HG03139 (cell line): ENCODE measurements at regions not wholly inside any gene's neighbourhood (a gene's known extent, or its start where the extent isn't known, plus 50 kb on each side); places are given as distances from the start of the nearest gene placed in this dataset.

Experiments used
- ATAC-seq: cut with Tn5 transposase; IDR thresholded peaks from one replicate; pipeline ENCODE4 v1.9.1; 2021; ENCODE audit not compliant: unreplicated experiment

DNA sequence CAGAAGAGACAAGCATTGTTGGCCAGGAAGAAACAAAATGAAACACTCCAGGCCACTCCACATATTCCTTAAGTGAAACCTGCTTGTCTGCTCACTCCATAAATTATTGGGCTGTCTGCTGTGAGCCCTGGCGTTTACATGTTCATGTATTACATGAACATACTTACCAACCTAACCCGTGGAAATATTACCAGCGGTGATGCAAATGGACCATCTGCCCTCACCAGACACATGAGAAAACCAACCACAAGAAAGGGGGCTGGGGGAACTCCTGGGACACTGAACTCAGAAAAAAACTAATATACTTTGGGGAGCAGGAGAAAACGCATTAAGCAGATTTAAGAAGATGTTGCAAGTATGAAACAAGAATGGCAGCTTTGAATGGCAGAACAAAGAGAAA, 731.2 kb upstream of the IGFBP3 start:
- no peak for ATAC-seq

DNA sequence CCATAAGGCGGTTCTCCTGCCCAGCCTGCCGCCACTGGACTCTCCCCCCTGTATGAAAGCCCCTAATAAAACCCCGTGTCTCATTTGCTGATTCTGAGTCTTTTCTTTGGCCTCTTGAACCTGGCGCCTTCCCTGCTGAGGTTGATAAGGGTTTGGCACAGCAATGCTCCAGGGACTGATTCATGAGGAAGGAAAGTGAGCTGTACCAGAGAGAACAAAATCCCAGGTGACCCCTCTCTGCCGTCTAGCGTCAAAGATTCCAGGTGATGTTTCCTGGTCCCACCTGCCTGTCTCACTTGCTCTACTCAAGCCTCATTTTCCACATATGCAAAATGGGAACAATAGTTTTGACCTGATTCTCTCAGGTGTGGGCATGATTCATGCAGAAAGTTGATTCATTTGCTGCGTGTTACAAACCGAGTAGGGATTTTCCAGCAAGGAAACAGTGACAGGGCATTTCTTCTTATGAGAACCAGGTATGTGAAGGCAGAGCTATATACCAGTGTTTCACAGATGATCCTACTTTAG, 730.6 kb upstream of the IGFBP3 start:
- no peak for ATAC-seq

DNA sequence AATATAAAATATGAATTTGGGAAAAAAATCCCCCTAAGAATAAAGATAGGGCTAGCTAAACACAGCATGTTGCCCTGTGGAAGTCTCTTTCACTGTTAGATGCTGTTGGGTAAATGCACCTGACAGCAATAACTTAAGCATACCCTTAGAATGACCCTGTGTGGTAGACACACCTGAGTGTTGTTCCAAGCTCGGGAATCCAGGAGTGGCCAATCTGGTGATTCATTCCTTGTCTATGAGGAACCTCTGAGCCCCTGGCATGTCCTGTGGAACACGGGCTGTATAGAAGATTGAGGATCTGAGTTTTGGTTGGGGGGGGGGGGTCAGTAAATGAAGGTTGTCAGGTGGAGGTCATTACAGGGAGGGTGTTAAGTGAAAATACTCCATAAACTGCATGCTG, 730.0 kb upstream of the IGFBP3 start:
- ATAC-seq, result no peak

DNA sequence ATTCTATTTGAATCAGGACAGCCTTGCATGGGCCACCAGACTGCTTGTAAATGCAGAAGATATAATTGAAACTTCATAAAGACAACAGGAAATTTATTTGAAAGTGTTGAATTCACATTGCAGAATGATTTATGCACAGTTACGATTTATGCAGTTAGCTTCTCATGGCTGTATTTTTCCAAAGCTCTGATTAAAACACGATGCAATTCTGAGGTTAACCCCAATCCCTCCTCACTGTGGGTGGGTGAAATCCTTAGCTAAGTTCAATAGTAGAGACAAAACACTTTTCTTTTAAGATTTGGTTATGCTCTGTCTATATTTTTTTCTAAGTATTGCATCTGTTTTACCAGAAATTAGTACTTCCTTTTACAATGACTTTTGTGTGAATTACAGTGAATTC, 728.8 kb upstream of the IGFBP3 start:
- ATAC-seq, result no peak

DNA sequence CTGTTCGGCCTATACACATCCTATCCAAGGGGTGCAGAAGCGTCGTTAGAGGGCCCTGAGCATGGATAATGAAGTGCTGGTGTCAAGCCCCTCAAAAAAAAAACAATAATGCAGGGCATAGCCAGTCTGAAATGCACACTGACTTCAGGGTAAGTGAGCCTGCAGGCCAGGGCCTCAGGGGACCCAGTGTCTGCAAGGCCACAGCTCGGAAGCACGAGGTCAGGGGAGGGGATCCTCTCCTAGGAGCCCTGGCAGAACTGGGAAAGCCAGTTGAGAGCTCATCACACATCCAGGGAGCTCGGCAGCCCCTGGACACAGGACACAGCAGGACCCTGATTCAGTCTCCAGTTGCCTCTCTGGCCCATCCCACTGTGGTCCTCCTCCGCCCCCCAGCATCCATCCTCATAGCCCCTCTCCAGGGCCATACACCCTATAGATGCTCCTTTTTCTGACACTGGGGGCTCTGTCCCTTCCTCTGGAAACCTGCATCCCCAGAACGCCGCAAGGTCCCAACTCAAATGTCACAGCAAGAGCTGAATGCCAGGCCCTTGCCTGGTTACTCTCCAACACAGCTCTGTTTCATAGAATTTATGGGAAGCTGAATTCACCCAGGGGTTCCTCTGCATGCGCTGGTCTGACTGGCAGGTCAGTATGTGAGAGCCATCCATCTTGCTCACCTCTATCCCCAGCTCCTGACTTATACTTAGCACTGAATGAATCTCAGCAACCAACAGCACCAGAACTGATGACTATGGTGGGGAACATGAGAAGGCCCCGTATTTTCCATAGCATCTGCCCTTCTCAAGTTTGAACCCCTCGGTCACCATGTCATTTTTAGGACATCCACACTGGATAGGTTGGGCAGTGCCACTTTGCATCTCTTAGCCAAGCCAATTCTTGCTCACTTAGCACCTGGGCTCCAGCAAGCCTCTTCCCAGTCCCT, 717.0 kb upstream of the IGFBP3 start:
- no peak for ATAC-seq

DNA sequence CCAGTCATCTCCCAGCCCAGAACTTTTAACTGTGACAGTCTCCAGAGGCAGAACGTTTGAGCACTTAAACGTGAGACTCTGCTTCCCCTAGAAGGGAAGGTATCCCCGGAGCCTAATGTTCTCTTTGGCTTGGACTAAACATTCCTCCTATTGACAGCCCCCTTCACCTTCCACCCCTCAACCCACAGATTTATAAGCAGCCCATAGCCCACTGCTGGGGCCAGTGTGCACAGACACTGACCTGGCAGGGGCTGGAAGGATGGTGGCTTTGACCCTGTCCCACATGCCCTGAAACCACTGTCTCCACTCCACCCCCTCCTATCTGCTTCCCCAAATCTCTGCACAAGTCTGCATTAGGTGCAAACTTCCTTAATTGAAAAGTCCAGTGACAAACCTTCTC, 715.0 kb upstream of the IGFBP3 start:
- ATAC-seq, result no peak

DNA sequence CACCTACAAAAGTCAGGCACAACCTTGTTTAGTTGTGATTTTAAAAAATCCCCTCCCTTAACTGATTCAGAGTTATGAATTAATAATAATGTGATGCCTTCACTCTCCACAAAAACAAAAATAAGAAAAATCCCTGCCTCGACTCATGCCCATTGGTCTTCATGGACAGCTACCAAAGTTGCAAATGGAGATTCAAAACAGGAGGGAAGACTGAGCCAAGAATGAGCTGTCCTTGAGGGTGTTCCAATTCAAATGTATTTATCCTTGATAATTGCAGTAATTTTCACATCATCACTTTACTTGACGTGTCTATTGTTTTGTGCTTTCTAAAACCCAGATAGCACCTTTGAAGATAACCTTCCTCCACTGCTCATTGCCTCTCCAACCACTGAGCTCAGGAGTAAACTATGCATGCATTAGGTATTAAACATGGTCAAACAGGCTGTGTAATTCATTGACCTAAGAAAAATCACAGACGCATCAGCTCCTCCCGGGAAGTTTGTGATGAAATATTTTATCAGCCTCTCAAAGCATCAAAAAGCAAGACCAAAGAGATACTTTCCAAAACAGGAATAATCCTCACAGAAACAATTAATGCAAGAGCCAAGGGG, 712.7 kb upstream of the IGFBP3 start:
- no peak for ATAC-seq

DNA sequence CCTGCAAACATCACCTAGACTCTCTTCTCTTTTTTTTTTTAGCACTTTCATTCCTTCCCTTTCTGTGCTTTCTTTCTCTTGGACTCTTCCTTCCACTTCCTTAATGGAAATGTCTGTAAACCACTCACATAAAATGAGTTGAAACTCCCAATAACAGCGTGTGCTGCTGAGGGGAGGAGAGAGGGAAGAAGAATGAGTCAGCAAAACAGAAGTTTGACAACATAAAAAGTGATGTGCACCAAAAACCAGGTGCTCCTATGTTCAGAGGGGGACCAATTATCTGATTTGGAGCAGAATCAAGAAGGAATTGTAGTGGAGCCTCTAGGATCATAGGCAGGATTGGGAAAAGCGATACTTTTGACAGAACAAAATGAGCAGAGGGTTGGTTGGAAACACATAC, 712.1 kb upstream of the IGFBP3 start:
- ATAC-seq, result no peak

DNA sequence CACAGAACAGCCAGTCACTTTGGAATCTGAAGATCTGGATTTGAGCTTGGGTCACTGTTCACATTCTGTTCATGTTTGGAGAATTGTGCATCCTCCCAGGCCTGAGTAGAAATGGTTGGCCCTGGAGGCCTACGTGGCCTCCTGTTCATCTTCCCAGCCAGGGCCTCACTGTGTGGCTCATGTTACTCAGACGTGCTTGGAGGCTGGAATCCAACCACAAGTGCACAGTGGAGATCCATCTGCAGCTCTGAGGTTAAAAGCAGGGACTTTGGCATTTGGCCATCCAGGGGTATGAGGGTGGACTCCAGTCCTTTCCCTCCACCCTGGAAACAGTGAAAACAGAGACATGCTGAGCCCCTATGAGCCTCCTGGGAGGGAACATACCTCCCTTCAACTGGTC, 709.0 kb upstream of the IGFBP3 start:
- no peak for ATAC-seq

DNA sequence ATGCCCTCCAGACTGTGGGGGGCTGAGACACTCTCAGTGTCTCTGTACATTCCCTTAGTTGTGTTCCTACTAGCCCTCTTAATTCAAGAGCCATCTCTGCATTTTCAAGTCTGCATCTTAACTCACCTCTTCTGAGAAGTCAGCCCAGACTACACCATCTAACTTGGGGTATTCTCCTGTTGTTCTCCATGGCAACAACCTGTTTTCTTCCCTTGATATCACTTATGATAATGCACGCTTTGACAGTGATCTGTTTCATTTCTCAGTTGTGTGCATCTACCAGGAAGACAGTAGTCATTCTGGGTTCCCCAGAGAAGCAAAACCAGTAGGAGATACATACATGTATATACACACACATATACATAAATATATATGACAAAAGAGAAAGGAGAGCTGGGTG, 707.3 kb upstream of the IGFBP3 start:
- no peak for ATAC-seq

DNA sequence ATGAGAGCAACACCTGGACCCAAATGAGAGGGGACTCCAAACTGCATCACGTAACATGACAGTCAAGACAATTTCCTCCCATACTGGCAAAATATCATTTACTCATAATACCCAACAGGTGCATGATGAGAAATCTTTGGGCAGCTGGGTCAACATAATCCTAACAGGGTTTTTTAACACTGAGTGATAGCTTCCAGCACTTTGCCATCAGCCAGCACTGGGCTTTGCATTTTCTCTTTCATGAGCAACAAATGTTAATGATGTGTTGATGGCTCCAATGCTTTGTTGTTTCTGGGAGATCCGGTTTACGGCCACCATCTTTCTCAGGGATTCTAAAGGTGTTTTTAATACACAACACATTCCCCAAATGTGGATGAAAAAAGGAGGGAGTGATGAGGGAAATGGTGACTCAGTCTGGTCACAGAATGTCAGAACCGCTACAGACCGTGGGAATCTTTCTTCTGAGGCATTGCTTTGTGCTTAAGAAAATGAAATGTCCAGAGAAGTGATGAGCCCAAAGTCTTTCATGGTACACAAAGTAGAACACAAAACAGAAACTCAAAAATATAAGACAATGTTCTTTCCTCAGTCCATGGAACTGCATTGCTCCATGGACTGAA, 705.7 kb upstream of the IGFBP3 start:
- ATAC-seq, result no peak

DNA sequence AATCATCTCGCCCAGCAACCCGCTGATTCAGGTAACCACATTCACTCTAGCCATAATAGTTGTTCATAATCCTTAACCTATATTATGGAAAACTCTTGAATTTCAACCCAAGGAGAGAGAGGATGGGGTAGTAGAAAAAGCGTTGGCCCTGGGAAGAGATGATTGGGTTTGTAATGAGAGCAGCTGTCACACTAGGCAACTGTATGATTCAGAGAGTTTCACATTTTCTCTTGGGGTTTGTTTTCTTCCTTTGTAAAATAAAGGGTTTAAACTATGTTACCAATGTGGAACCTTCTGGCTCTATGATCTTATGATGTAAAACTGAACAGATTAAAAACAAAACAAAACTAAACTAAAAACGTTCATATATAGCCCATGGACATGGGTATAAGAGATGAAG, 705.2 kb upstream of the IGFBP3 start:
- no peak for ATAC-seq

DNA sequence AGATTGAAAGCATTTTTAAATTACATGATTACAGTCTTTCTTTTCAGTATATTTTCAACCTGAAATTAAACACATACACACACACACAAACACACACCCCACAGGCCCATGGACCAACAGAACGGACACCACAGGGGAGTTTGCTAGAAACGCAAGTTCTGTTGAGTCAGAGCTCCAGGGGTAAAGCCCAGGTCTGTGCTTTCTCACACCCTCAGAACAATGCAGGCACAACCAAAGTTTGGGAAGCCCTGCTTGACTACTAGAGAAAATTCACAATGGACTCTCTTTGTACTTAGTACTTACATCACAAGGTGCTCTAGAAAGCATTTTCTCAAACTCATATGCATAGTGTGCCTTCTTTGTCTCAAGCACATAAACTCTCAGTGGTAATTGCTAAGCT, 704.0 kb upstream of the IGFBP3 start:
- no peak for ATAC-seq

DNA sequence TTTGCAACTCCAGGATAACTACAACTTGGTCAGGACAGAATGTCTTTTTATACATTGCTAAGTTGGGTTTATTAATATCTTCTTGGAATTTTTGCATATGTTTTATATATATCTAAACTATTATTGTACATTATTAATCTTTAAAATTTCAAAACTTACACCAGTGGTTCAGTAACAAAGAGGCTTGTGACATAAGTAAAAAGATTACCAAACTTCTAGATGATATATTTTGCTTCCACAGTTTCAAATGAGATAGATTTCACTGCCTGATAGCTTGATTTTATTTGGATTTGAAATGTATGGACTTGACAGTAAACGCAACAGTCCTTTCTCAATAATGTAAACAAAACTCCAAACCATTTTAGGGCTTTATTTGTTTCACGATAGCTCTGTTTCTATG, 701.2 kb upstream of the IGFBP3 start:
- no peak for ATAC-seq

DNA sequence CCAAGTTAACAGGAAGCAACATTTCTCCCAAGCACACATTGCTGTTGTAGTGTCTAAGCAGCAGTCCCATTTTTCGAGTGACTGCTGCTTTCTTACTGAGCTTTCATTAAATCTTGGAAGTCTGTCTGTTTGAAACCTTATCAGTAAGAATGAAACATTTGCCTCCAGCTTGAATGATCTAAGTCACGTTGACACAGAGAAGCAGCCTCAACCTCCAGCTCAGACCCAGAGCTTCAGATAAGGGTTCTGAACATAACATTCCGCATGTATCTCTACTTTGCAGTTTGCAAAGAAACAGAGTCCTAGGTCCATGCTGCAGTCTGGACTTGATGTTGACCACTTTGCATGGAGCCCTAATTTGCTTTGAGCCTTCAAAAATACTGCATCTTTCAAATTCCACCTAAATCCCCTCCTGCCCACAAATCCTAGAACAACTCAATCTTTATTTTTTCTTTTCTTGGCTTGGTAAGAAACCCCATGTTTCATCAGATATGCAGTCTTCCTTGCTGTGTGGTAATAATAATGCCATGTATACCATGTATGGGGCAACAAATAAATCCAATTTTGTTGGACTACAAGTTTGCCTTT, 698.7 kb upstream of the IGFBP3 start:
- ATAC-seq, result no peak

DNA sequence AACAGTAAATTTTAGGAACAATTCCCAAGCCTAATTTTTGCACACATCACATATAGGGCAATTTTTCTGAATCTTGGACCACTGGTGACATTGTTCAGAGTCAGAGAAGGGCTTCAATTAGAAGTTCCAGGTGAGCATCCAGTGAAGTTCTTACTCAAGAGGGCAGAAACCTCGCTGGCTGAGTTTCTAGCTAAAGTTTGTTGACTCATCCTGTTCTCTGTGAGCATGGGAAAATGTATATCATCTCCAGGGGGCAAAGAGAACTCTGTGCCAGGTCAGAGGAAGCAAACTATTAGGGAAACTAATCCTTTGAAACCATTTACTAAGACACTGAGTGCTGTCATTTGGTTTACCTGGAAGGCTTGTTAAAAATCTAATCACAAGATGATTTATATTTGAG, 695.6 kb upstream of the IGFBP3 start:
- no peak for ATAC-seq

DNA sequence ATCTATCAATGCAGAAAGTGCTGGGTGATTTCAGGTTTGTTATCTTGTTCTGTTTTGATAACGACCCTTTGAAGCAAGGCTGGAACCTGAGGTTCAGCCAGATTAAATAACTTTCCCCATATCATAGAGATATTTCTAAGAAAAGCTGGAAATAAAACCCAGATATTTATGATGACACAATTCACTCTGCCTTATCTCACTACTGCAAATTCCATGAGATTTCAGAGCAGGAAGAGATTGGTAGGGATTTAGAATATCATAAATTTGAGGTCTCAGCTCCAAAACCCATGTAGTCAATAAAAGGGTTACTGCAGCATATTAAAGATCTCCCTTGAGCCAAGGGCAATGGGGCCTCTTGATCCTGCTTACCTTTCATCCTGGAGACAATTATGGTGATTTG, 692.5 kb upstream of the IGFBP3 start:
- no peak for ATAC-seq

DNA sequence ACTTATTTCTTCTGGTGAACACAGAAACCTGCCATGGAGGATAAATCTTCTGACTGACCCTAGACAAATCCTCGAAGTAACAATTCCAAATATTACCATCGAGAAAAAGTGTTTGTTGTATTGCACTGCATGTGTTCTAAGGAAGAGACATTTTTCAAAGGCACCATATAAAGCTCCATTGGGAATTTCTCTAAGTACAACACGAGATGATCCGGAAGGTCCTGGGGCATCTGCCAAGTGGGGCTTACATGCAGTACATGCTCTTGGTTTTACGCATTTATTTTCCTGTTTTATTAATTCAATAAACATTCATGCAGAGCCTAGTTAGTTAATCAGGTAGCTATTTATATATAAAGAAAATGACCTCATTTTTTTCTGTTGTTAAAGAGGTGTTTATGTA, 692.0 kb upstream of the IGFBP3 start:
- ATAC-seq, result no peak

DNA sequence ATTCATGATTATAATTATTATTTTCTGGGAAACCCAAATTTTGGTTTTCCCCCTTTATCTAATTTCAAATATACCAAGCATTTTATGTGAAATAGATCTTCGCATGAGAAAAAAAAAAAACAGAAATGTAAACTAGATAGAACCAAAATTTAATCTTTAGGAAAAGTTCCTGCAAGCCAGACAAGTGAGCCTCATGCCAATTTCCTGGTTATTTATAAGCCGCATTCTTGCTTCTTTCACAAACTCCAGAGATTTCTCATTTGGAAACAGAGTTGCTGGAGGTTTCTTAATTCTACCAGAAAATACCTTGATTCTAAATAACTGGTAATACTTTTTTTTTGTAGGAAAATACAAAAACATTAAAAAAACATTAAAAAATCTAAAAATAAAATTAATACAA, 690.4 kb upstream of the IGFBP3 start:
- no peak for ATAC-seq

DNA sequence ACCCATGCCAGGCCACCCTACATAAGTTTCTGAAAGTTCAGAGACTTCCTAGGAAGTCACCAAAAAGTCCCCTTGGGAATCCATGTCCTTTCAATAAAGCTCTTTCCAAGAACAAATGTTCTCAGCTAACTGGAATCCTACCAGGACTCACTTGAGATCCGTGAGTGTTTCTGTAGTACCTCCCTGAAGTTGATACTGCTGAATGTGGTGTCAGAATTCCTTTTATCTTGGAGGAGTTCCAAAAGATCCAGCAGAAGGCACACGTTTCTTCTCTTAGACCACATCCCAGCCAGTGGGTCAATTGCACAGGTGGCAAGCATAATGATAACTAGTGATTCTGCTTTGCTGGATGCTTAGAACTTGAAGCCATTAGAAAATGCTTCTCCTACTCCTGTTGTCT, 689.7 kb upstream of the IGFBP3 start:
- no peak for ATAC-seq

DNA sequence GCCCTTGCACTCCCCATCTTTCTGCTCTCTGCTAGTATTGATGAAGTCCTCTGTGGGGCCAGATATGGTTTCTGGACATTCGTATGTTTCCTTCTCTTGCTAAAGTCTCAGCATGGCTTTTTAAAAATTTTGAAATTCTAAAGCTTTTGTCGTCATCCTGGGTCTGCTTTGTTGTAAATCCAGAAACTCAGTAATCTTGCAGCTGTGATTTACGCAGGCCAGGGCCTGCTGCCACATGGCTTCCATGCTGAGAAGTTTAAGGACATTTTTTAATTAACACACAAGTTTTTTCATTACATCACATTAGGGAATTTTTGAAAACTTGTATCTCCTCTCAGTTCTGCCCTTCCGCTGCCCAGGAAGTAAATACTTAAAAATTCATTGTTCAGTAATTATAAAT, 686.1 kb upstream of the IGFBP3 start:
- ATAC-seq, result no peak

DNA sequence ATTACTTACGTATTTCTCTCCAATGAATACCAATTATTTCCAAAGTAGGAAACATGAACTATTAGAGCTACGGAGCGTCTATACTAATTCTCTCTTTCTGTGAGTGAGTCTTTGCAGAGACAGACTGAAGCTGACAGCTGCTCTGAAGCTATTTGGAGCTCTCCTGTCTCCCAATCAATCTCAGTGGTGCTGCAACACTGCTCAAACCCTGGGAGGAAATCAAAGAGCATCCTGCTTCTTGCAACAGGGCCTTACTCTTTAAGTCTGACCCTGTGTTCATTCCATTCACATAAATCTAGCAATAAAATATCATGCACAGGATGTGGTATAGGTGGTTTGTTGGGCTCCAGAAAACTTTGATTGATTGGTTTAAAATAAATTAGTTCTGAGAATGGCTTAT, 685.7 kb upstream of the IGFBP3 start:
- no peak for ATAC-seq
